ENCODE measurements at regions not wholly inside any gene's neighbourhood (a gene's known extent, or its start where the extent isn't known, plus 50 kb on each side); places are given as distances from the start of the nearest gene placed in this dataset.
"Not testable (repeated sequence)": the region's sequence is repeated elsewhere in the genome, so short reads cannot be mapped to it uniquely, and the experiment has no call there.

GRCh38 chr3:22612927-22613326, 590.2 kb upstream of the UBE2E2 start:
- no peak for DNase-seq

- DNase-seq: no peak
These were observed 587.3 kb upstream of the UBE2E2 start for GRCh38 chr3:22615790-22616189.

GRCh38 chr3:22617372-22617771, 585.8 kb upstream of the UBE2E2 start:
- no peak for DNase-seq

- DNase-seq: no peak
These were observed 582.6 kb upstream of the UBE2E2 start for GRCh38 chr3:22620498-22620897.

- no peak for DNase-seq
These were observed 581.8 kb upstream of the UBE2E2 start for GRCh38 chr3:22621205-22621809.

- no peak for DNase-seq
These were observed 575.1 kb upstream of the UBE2E2 start for GRCh38 chr3:22627993-22628499.

- no peak for DNase-seq
These were observed 570.6 kb upstream of the UBE2E2 start for GRCh38 chr3:22632536-22632935.

GRCh38 chr3:22634433-22634832, 568.7 kb upstream of the UBE2E2 start:
- no peak for DNase-seq

GRCh38 chr3:22659651-22660475, 543.3 kb upstream of the UBE2E2 start:
- DNase-seq: no peak

- DNase-seq: no peak
These were observed 542.5 kb upstream of the UBE2E2 start for GRCh38 chr3:22660606-22661005.

GRCh38 chr3:22661121-22661700, 541.9 kb upstream of the UBE2E2 start:
- no peak for DNase-seq

- DNase-seq: no peak
These were observed 537.6 kb upstream of the UBE2E2 start for GRCh38 chr3:22665528-22665927.

- DNase-seq: no peak
These were observed 536.4 kb upstream of the UBE2E2 start for GRCh38 chr3:22666736-22667135.

- no peak for DNase-seq
These were observed 531.3 kb upstream of the UBE2E2 start for GRCh38 chr3:22671848-22672247.

- no peak for DNase-seq
These were observed 518.4 kb upstream of the UBE2E2 start for GRCh38 chr3:22684739-22685138.

GRCh38 chr3:22685597-22685996, 517.5 kb upstream of the UBE2E2 start:
- no peak for DNase-seq

GRCh38 chr3:22691407-22691806, 511.7 kb upstream of the UBE2E2 start:
- no peak for DNase-seq

GRCh38 chr3:22691856-22692628, 511.1 kb upstream of the UBE2E2 start:
- DNase-seq: no peak

GRCh38 chr3:22700876-22701275, 502.3 kb upstream of the UBE2E2 start:
- DNase-seq: no peak

- no peak for DNase-seq
These were observed 499.0 kb upstream of the UBE2E2 start for GRCh38 chr3:22704166-22704565.

GRCh38 chr3:22704571-22705354, 498.4 kb upstream of the UBE2E2 start:
- DNase-seq: no peak

GRCh38 chr3:22706922-22707321, 496.2 kb upstream of the UBE2E2 start:
- DNase-seq: not testable (repeated sequence)

All from NCI-H1436 treated with DMSO at 0.1 percent for 48 hours (cell line).